Heart right ventricle (tissue), 16 donors: ENCODE measurements at regions not wholly inside any gene's neighbourhood (a gene's known extent, or its start where the extent isn't known, plus 50 kb on each side); places are given as distances from the start of the nearest gene placed in this dataset.

ENCODE experiments used
- ATAC-seq, 8 donors: fragments of 200-7000 bp; cut with Tn5 transposase; one replicate each; pipeline ENCODE4 v1.9.1; 2020; ENCODE audit warnings: mild to moderate bottlenecking in 8 of 8, moderate library complexity in 8 of 8, moderate number of reproducible peaks in 1 of 8
- DNase-seq, 2 donors: peaks; one replicate each; pipeline ENCODE4 v3.0.0-alpha.2; 2020
- H3K27ac ChIP-seq, 10 donors: fragments of 200-600 bp; sonication (generic) in 2 of 10; one replicate each; pipeline versions ENCODE4 v1.5.0 to v1.8.0; 2020 to 2022; ENCODE audit warnings: mild to moderate bottlenecking in 3 of 10
- H3K27me3 ChIP-seq, 7 donors: fragments of 200-600 bp; one replicate each; pipeline ENCODE4 v1.8.0; 2021 to 2022; ENCODE audit warnings: mild to moderate bottlenecking in 2 of 7
- H3K36me3 ChIP-seq, 9 donors: fragments of 200-600 bp; sonication (generic) in 1 of 9; one replicate each; pipeline versions ENCODE4 v1.5.0 to v1.8.0; 2020 to 2022; ENCODE audit warnings: mild to moderate bottlenecking in 2 of 9
- H3K4me1 ChIP-seq, 9 donors: fragments of 200-600 bp; sonication (generic) in 1 of 9; one replicate each; pipeline versions ENCODE4 v1.5.0 to v1.8.0; 2020 to 2022; ENCODE audit warnings: mild to moderate bottlenecking in 4 of 9
- H3K4me3 ChIP-seq, 10 donors: fragments of 200-600 bp; sonication (generic) in 2 of 10; one replicate each; pipeline versions ENCODE4 v1.5.0 to v1.8.0; 2020 to 2022; ENCODE audit warnings: mild to moderate bottlenecking in 7 of 10, moderate library complexity in 2 of 10
- H3K9me3 ChIP-seq, 11 donors: fragments of 200-600 bp in 10 of 11; sonication (generic) in 2 of 11; one replicate each; pipeline versions ENCODE4 v1.5.0 to v1.8.0; 2013 to 2022; ENCODE audit warnings: mild to moderate bottlenecking in 2 of 11, control low read depth in 1 of 11, moderate library complexity in 1 of 11
- CTCF ChIP-seq, 9 donors: fragments of 200-600 bp; sonication (generic) in 2 of 9; IDR thresholded peaks; one replicate each; pipeline versions ENCODE4 v1.5.0 to v1.8.0; 2021 to 2022; ENCODE audit warnings: antibody characterized with exemption in 9 of 9, mild to moderate bottlenecking in 5 of 9, moderate library complexity in 1 of 9
- WGBS, 2 donors: extraction: QIAGEN DNeasy Blood & Tissue Kit; methylation state at CpG; one replicate each; pipeline ENCODE4 v1.1.7; 2013; ENCODE audit warnings: inconsistent platforms in 1 of 2; 5-methylcytosine and 5-hydroxymethylcytosine counted together
- intact Hi-C, 10 donors: fragments of 100-400 bp; cut with DNase I; formaldehyde crosslinking; loops; one replicate each; pipeline versions ENCODE4 v1.11.1 to v1.14.2; 2022
- donor health status: Arrhythmogenic right ventricular cardiomyopathy.
- donor health status: ischemic (EF 13 %, LVEDD 7.1; RV severe dilation, severe dysfunction).
- donor health status: healthy with polysubstance abuse.
- donor health status: DM: no; HTN: yes; CAD: no.
- donor health status: DM: no; HTN: no; CAD: no.
- donor health status: ischemic (EF 25% LVEDD 6.9; RV normal size, moderate dysfunction).
- donor health status: ischemic (EF 25% LVEDD 5.7; RV mildly dilated, moderate dysfunction).
- donor health status: healthy.
- donor health status: DM: yes; HTN: yes; CAD: no.
- donor health status: Ischemic cardiomyopathy.
- donor health status: ischemic (EF 35%, LVEDD 5.7; RV mildly dilated, moderate dysfunction).
- donor health status: nonischemic (EF 11% LVEDD 7.7; RV severe dilation, severe dysfunction).
- donor health status: DM: yes; HTN: yes; CAD: no.
- donor health status: PGD.
- donor health status: ischemic (EF 29% LVEDD 5.4; RV normal size, mild dysfunction).
- donor health status: nonischemic (EF 23%, LVEDD 6.1; RV moderate dilation, normal function).

GRCh38 chr5:135629666-135630065, 50.9 kb upstream of the CXCL14 start:
- Histone ChIP-seq H3K36me3 (no peaks in the 10 kb centered on the region), H3K4me3 (no peak overlapping the region), H3K4me1 (no peaks in the 10 kb centered on the region), H3K27ac (no peak overlapping the region), H3K9me3 (no peaks in the 10 kb centered on the region), H3K27me3 (peaks cover 0 to 10% (median 4%) of the 10 kb centered on the region in 7 donors)
- DNase-seq: no peak
- no peak for TF ChIP-seq CTCF (IDR thresholded peaks at IDR 0.05)
- ATAC-seq: no peak
- WGBS, 2 donors: 76 to 82% methylated on average over 4 of the region's 4 CpGs
- intact Hi-C loops: no loop called here

GRCh38 chr5:135628771-135629563, 50.2 kb upstream of the CXCL14 start:
- H3K4me3 ChIP-seq: no peak overlapping the region
- no peak overlapping the region for H3K27ac ChIP-seq
- peaks cover 0 to 12% (median 0%) of the 10 kb centered on the region in 7 donors for H3K27me3 ChIP-seq
- TF ChIP-seq CTCF (IDR thresholded peaks at IDR 0.05): no peak
- no peaks in the 10 kb centered on the region for H3K36me3 ChIP-seq
- DNase-seq: no peak
- no peaks in the 10 kb centered on the region for H3K9me3 ChIP-seq
- H3K4me1 ChIP-seq: no peaks in the 10 kb centered on the region
- intact Hi-C loops: no loop called here
- 70 to 73% methylated on average over 7 of the region's 7 CpGs for WGBS, 2 donors
- no peak for ATAC-seq
